DMS153 treated with DMSO at 0.1 percent for 48 hours (cell line): ENCODE measurements at regions not wholly inside any gene's neighbourhood (a gene's known extent, or its start where the extent isn't known, plus 50 kb on each side); places are given as distances from the start of the nearest gene placed in this dataset.
"Not testable (repeated sequence)": the region's sequence is repeated elsewhere in the genome, so short reads cannot be mapped to it uniquely, and the experiment has no call there.

Source experiments
- DNase-seq: peaks from one replicate; lab custom pipeline; 2025; ENCODE audit not compliant: unreplicated experiment; lab: John Stamatoyannopoulos, UW

- no peak for DNase-seq
Observed at GRCh38 chr7:113263749-113264148, 145.4 kb upstream of the SMIM30 start.

GRCh38 chr7:113263215-113263742 lies 144.9 kb upstream of the SMIM30 start:
- DNase-seq = not testable (repeated sequence)

GRCh38 chr7:113256883-113257531 lies 138.7 kb upstream of the SMIM30 start:
- no peak for DNase-seq

- DNase-seq = no peak
Observed at GRCh38 chr7:113247198-113247597, 128.8 kb upstream of the SMIM30 start.

- no peak for DNase-seq
Observed at GRCh38 chr7:113246738-113247137, 128.4 kb upstream of the SMIM30 start.

GRCh38 chr7:113232885-113233284 lies 114.5 kb upstream of the SMIM30 start:
- DNase-seq = no peak

- no peak for DNase-seq
Observed at GRCh38 chr7:113230691-113231090, 112.3 kb upstream of the SMIM30 start.

GRCh38 chr7:113217314-113217713 lies 99.0 kb upstream of the SMIM30 start:
- DNase-seq = peak; percentile 57

- no peak for DNase-seq
Observed at GRCh38 chr7:113216038-113216437, 97.7 kb upstream of the SMIM30 start.

- no peak for DNase-seq
Observed at GRCh38 chr7:113209449-113210203, 91.3 kb upstream of the SMIM30 start.

- no peak for DNase-seq
Observed at GRCh38 chr7:113207931-113208330, 89.6 kb upstream of the SMIM30 start.

GRCh38 chr7:113207441-113207840 lies 89.1 kb upstream of the SMIM30 start:
- no peak for DNase-seq

GRCh38 chr7:113204415-113204814 lies 86.1 kb upstream of the SMIM30 start:
- no peak for DNase-seq

- no peak for DNase-seq
Observed at GRCh38 chr7:113202284-113202683, 83.9 kb upstream of the SMIM30 start.

- DNase-seq = no peak
Observed at GRCh38 chr7:113200281-113200680, 81.9 kb upstream of the SMIM30 start.

- no peak for DNase-seq
Observed at GRCh38 chr7:113199841-113200240, 81.5 kb upstream of the SMIM30 start.

GRCh38 chr7:113199136-113199535 lies 80.8 kb upstream of the SMIM30 start:
- no peak for DNase-seq

GRCh38 chr7:113198226-113198625 lies 79.9 kb upstream of the SMIM30 start:
- DNase-seq = no peak

- DNase-seq = no peak
Observed at GRCh38 chr7:113197274-113197673, 78.9 kb upstream of the SMIM30 start.

GRCh38 chr7:113188396-113188795 lies 70.0 kb upstream of the SMIM30 start:
- no peak for DNase-seq

- no peak for DNase-seq
Observed at GRCh38 chr7:113179313-113179712, 61.0 kb upstream of the SMIM30 start.

GRCh38 chr7:113176836-113177235 lies 58.5 kb upstream of the SMIM30 start:
- no peak for DNase-seq
